ENCODE measurements at regions not wholly inside any gene's neighbourhood (a gene's known extent, or its start where the extent isn't known, plus 50 kb on each side); places are given as distances from the start of the nearest gene placed in this dataset.

DNA sequence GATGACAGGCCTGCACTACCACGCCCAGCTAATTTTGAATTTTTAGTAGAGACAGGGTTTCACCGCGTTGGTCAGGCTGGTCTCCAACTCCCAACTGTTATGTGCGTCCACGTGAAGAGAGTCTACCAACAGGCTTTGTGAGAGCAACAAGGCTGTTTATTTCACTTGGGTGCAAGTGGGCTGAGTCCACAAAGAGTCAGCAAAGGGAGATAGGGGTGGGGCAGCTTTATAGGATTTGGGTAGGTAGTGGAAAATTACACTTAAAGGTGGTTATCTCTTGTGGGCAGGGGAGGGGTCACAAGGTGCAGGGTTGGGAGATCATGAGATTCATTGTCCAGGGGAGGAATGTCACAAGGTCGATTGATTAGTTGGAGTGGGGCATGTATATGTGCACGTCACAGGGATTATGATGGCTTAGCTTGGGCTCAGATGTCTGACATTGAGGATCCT lies 111.6 kb downstream of the GOSR1 start (continued):
- TF ChIP-seq ZBTB38 (CRISPR knock-in tag; IDR thresholded peaks at IDR 0.05) (peak; percentile 56; the same call in 1 of the 2 replicates), RXRA (CRISPR knock-in tag; IDR thresholded peaks at IDR 0.05) (no peak; the same call in 1 of the 2 replicates), NFKB2 (CRISPR knock-in tag; IDR thresholded peaks at IDR 0.05; ENCODE audit: borderline replicate concordance) (no peak), ZNF674 (CRISPR knock-in tag; IDR thresholded peaks at IDR 0.05; ENCODE audit: low read depth) (no peak), SMARCC2 (IDR thresholded peaks at IDR 0.05) (no peak), ZBTB40 (IDR thresholded peaks at IDR 0.05) (no peak), ZBTB40 (CRISPR knock-in tag; IDR thresholded peaks at IDR 0.05) (peak; percentile 66; the same call in 1 of the 2 replicates), TCF7 (IDR thresholded peaks at IDR 0.05; ENCODE audit: low read depth) (peak; percentile 71), ZNF138 (CRISPR knock-in tag; IDR thresholded peaks at IDR 0.05; ENCODE audit: low read depth) (no peak), ZSCAN30 (CRISPR knock-in tag; IDR thresholded peaks at IDR 0.05) (no peak), MBNL3 (CRISPR knock-in tag; conservative IDR thresholded peaks at IDR 0.05) (no peak), GPN1 (CRISPR knock-in tag; IDR thresholded peaks at IDR 0.05; ENCODE audit: borderline replicate concordance) (no peak)
- TF ChIP-seq, protein P1, sequence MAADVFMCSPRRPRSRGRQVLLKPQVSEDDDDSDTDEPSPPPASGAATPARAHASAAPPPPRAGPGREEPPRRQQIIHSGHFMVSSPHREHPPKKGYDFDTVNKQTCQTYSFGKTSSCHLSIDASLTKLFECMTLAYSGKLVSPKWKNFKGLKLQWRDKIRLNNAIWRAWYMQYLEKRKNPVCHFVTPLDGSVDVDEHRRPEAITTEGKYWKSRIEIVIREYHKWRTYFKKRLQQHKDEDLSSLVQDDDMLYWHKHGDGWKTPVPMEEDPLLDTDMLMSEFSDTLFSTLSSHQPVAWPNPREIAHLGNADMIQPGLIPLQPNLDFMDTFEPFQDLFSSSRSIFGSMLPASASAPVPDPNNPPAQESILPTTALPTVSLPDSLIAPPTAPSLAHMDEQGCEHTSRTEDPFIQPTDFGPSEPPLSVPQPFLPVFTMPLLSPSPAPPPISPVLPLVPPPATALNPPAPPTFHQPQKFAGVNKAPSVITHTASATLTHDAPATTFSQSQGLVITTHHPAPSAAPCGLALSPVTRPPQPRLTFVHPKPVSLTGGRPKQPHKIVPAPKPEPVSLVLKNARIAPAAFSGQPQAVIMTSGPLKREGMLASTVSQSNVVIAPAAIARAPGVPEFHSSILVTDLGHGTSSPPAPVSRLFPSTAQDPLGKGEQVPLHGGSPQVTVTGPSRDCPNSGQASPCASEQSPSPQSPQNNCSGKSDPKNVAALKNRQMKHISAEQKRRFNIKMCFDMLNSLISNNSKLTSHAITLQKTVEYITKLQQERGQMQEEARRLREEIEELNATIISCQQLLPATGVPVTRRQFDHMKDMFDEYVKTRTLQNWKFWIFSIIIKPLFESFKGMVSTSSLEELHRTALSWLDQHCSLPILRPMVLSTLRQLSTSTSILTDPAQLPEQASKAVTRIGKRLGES (CRISPR knock-in tag; IDR thresholded peaks at IDR 0.05; ENCODE audit: borderline replicate concordance), result no peak
- TF ChIP-seq, protein P2, sequence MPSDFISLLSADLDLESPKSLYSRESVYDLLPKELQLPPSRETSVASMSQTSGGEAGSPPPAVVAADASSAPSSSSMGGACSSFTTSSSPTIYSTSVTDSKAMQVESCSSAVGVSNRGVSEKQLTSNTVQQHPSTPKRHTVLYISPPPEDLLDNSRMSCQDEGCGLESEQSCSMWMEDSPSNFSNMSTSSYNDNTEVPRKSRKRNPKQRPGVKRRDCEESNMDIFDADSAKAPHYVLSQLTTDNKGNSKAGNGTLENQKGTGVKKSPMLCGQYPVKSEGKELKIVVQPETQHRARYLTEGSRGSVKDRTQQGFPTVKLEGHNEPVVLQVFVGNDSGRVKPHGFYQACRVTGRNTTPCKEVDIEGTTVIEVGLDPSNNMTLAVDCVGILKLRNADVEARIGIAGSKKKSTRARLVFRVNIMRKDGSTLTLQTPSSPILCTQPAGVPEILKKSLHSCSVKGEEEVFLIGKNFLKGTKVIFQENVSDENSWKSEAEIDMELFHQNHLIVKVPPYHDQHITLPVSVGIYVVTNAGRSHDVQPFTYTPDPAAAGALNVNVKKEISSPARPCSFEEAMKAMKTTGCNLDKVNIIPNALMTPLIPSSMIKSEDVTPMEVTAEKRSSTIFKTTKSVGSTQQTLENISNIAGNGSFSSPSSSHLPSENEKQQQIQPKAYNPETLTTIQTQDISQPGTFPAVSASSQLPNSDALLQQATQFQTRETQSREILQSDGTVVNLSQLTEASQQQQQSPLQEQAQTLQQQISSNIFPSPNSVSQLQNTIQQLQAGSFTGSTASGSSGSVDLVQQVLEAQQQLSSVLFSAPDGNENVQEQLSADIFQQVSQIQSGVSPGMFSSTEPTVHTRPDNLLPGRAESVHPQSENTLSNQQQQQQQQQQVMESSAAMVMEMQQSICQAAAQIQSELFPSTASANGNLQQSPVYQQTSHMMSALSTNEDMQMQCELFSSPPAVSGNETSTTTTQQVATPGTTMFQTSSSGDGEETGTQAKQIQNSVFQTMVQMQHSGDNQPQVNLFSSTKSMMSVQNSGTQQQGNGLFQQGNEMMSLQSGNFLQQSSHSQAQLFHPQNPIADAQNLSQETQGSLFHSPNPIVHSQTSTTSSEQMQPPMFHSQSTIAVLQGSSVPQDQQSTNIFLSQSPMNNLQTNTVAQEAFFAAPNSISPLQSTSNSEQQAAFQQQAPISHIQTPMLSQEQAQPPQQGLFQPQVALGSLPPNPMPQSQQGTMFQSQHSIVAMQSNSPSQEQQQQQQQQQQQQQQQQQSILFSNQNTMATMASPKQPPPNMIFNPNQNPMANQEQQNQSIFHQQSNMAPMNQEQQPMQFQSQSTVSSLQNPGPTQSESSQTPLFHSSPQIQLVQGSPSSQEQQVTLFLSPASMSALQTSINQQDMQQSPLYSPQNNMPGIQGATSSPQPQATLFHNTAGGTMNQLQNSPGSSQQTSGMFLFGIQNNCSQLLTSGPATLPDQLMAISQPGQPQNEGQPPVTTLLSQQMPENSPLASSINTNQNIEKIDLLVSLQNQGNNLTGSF (CRISPR knock-in tag; IDR thresholded peaks at IDR 0.05), result peak; percentile 72; the same call in 1 of the 2 replicates
